ENCODE measurements at regions not wholly inside any gene's neighbourhood (a gene's known extent, or its start where the extent isn't known, plus 50 kb on each side); places are given as distances from the start of the nearest gene placed in this dataset.

DNA sequence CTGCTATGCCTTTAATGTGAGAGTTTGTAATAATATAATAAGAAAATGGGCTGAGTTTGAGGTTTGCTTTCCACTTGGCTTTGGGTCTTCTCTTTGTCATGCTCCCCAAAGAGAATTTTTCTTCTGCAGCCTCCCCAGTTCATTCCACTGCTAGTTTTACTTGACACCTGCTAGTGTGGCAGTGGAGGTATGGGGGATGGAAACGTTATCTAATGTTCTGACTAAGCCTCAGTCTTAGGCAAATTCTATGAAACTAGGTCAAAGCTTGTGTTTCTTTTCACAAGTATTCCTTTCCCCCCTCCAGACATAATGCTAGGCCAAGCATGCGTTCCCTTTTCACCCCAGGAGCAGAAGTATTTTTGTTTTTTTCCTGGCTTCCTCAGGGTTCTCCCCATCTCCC is 67.5 kb downstream of the PPP1R2C start:
- Histone ChIP-seq H3K4me1 (ENCODE audit: low read length) (peaks cover 15% of the 10 kb centered on the region), H3K4me3 (ENCODE audit: low read length) (no peak overlapping the region), H2AFZ (ENCODE audit: low read depth, low read length) (no peak overlapping the region), H3K27ac (ENCODE audit: low read length) (no peak overlapping the region), H3K4me2 (ENCODE audit: low read length) (no peak overlapping the region), H4K20me1 (ENCODE audit: insufficient read depth, low read length) (no peaks in the 10 kb centered on the region), H3K79me2 (ENCODE audit: low read length) (no peaks in the 10 kb centered on the region), H3K36me3 (replicated peaks; ENCODE audit: low read depth, low read length) (no peaks in the 10 kb centered on the region), H3K9ac (ENCODE audit: low read length) (no peak overlapping the region), H3K27me3 (ENCODE audit: low read depth, low read length) (no peaks in the 10 kb centered on the region), H3K9me3 (ENCODE audit: insufficient read depth, low read length) (no peaks in the 10 kb centered on the region)
- TF ChIP-seq EZH2phosphoT487 (IDR thresholded peaks at IDR 0.05; ENCODE audit: low read depth), result no peak
- no peak for TF ChIP-seq CTCF (IDR thresholded peaks at IDR 0.05; ENCODE audit: low read depth, low read length)

DNA sequence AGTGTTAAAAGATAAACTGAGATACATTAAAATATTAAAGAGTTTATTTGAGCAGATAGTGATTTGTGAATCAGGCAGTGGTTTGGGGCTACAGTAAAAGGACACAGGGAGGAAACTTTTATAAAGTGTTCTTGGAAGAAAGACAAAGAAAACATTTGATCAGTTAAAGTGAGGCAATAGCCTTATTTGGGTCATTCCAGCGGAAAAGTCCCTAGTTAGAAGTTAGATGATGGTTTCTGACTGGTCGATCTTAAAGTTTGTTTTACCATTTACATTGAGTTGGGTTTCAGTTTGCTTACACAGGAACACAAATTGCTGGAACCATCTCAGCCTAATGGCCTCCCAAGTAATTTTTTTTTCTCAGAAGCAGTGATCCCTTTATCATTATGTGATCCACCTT is 69.7 kb downstream of the PPP1R2C start:
- Histone ChIP-seq H3K4me3 (ENCODE audit: low read length) (no peak overlapping the region), H4K20me1 (ENCODE audit: insufficient read depth, low read length) (no peaks in the 10 kb centered on the region), H3K27me3 (ENCODE audit: low read depth, low read length) (no peaks in the 10 kb centered on the region), H3K27ac (ENCODE audit: low read length) (no peak overlapping the region), H3K79me2 (ENCODE audit: low read length) (no peaks in the 10 kb centered on the region), H3K36me3 (replicated peaks; ENCODE audit: low read depth, low read length) (no peaks in the 10 kb centered on the region), H3K4me1 (ENCODE audit: low read length) (peaks cover 9% of the 10 kb centered on the region), H3K9ac (ENCODE audit: low read length) (no peak overlapping the region), H2AFZ (ENCODE audit: low read depth, low read length) (no peak overlapping the region), H3K9me3 (ENCODE audit: insufficient read depth, low read length) (no peaks in the 10 kb centered on the region), H3K4me2 (ENCODE audit: low read length) (no peak overlapping the region)
- TF ChIP-seq EZH2phosphoT487 (IDR thresholded peaks at IDR 0.05; ENCODE audit: low read depth) (no peak), CTCF (IDR thresholded peaks at IDR 0.05; ENCODE audit: low read depth, low read length) (no peak)

DNA sequence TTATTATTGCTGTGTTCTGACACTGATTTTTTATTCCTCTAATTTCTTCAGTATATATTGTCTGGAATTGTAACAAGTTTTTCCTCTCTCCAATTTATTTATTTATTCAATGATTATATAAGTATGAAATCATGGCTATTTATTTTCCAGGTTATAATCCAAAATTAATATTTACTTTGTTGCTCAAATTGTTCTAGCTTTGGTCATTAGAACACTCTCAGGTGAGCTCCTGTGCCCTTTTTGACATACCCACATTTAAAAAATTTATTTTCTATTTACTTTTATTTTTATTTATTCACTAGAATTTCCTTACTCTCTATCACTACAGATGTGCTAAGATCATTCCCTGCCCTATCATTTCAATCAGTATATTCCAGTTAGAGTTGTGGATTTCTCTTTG is 70.2 kb downstream of the PPP1R2C start:
- no peak overlapping the region for H3K9ac ChIP-seq (ENCODE audit: low read length)
- TF ChIP-seq EZH2phosphoT487 (IDR thresholded peaks at IDR 0.05; ENCODE audit: low read depth), result no peak
- TF ChIP-seq CTCF (IDR thresholded peaks at IDR 0.05; ENCODE audit: low read depth, low read length), result no peak
- H3K27ac ChIP-seq (ENCODE audit: low read length), result no peak overlapping the region
- no peak overlapping the region for H3K4me3 ChIP-seq (ENCODE audit: low read length)
- H3K9me3 ChIP-seq (ENCODE audit: insufficient read depth, low read length), result no peaks in the 10 kb centered on the region
- no peaks in the 10 kb centered on the region for H3K36me3 ChIP-seq (replicated peaks; ENCODE audit: low read depth, low read length)
- H3K27me3 ChIP-seq (ENCODE audit: low read depth, low read length), result no peaks in the 10 kb centered on the region
- no peaks in the 10 kb centered on the region for H3K79me2 ChIP-seq (ENCODE audit: low read length)
- H3K4me2 ChIP-seq (ENCODE audit: low read length), result no peak overlapping the region
- H3K4me1 ChIP-seq (ENCODE audit: low read length), result peaks cover 9% of the 10 kb centered on the region
- H2AFZ ChIP-seq (ENCODE audit: low read depth, low read length), result no peak overlapping the region
- H4K20me1 ChIP-seq (ENCODE audit: insufficient read depth, low read length), result no peaks in the 10 kb centered on the region

- Histone ChIP-seq H3K4me2 (ENCODE audit: low read length) (no peak overlapping the region), H3K36me3 (replicated peaks; ENCODE audit: low read depth, low read length) (no peaks in the 10 kb centered on the region), H3K4me3 (ENCODE audit: low read length) (no peak overlapping the region), H3K79me2 (ENCODE audit: low read length) (no peaks in the 10 kb centered on the region), H3K27ac (ENCODE audit: low read length) (no peak overlapping the region), H3K4me1 (ENCODE audit: low read length) (no peaks in the 10 kb centered on the region), H3K9me3 (ENCODE audit: insufficient read depth, low read length) (no peaks in the 10 kb centered on the region), H3K27me3 (ENCODE audit: low read depth, low read length) (no peaks in the 10 kb centered on the region), H2AFZ (ENCODE audit: low read depth, low read length) (no peak overlapping the region), H3K9ac (ENCODE audit: low read length) (no peak overlapping the region), H4K20me1 (ENCODE audit: insufficient read depth, low read length) (no peaks in the 10 kb centered on the region)
- no peak for TF ChIP-seq CTCF (IDR thresholded peaks at IDR 0.05; ENCODE audit: low read depth, low read length)
- TF ChIP-seq EZH2phosphoT487 (IDR thresholded peaks at IDR 0.05; ENCODE audit: low read depth), result no peak
These were observed 73.5 kb downstream of the PPP1R2C start for GRCh38 chrX:42704454-42704853.

Measured in OCI-LY3 (cell line).